HG03280 (cell line): ENCODE measurements at regions not wholly inside any gene's neighbourhood (a gene's known extent, or its start where the extent isn't known, plus 50 kb on each side); places are given as distances from the start of the nearest gene placed in this dataset.

Experiments used
- ATAC-seq: cut with Tn5 transposase; IDR thresholded peaks from one replicate; pipeline ENCODE4 v1.9.1; 2021; ENCODE audit warnings: mild to moderate bottlenecking, moderate library complexity; ENCODE audit not compliant: unreplicated experiment

- ATAC-seq = no peak
Measured at GRCh38 chr12:19855851-19856250, 416.6 kb downstream of the AEBP2 start.

- ATAC-seq = no peak
Measured at GRCh38 chr12:19856389-19856788, 417.1 kb downstream of the AEBP2 start.

GRCh38 chr12:19857204-19857603, 417.9 kb downstream of the AEBP2 start:
- no peak for ATAC-seq

GRCh38 chr12:19867151-19867550, 427.9 kb downstream of the AEBP2 start:
- ATAC-seq = no peak

GRCh38 chr12:19867970-19868369, 428.7 kb downstream of the AEBP2 start:
- ATAC-seq = no peak

GRCh38 chr12:19869413-19869812, 430.1 kb downstream of the AEBP2 start:
- no peak for ATAC-seq

GRCh38 chr12:19872621-19873540, 433.6 kb downstream of the AEBP2 start:
- ATAC-seq = no peak

GRCh38 chr12:19880076-19880475, 440.8 kb downstream of the AEBP2 start:
- ATAC-seq = no peak

- ATAC-seq = no peak
Measured at GRCh38 chr12:19880721-19881120, 441.4 kb downstream of the AEBP2 start.

GRCh38 chr12:19882346-19882745, 443.1 kb downstream of the AEBP2 start:
- ATAC-seq = no peak

GRCh38 chr12:19884021-19884492, 444.8 kb downstream of the AEBP2 start:
- no peak for ATAC-seq

GRCh38 chr12:19885093-19885812, 446.0 kb downstream of the AEBP2 start:
- ATAC-seq = no peak

GRCh38 chr12:19886065-19886464, 446.8 kb downstream of the AEBP2 start:
- ATAC-seq = no peak

GRCh38 chr12:19886639-19887064, 447.4 kb downstream of the AEBP2 start:
- no peak for ATAC-seq

GRCh38 chr12:19890024-19890423, 450.7 kb downstream of the AEBP2 start:
- ATAC-seq = no peak

GRCh38 chr12:19891936-19892591, 452.8 kb downstream of the AEBP2 start:
- no peak for ATAC-seq

- ATAC-seq = no peak
Measured at GRCh38 chr12:19893514-19893913, 454.2 kb downstream of the AEBP2 start.

- ATAC-seq = no peak
Measured at GRCh38 chr12:19894050-19894449, 454.8 kb downstream of the AEBP2 start.

- ATAC-seq = peak; percentile 86
Measured at GRCh38 chr12:19894803-19895202, 455.5 kb downstream of the AEBP2 start.

- ATAC-seq = no peak
Measured at GRCh38 chr12:19895246-19896020, 456.1 kb downstream of the AEBP2 start.

GRCh38 chr12:19896041-19896440, 456.7 kb downstream of the AEBP2 start:
- no peak for ATAC-seq
